ENCODE measurements at regions not wholly inside any gene's neighbourhood (a gene's known extent, or its start where the extent isn't known, plus 50 kb on each side); places are given as distances from the start of the nearest gene placed in this dataset.

DNA sequence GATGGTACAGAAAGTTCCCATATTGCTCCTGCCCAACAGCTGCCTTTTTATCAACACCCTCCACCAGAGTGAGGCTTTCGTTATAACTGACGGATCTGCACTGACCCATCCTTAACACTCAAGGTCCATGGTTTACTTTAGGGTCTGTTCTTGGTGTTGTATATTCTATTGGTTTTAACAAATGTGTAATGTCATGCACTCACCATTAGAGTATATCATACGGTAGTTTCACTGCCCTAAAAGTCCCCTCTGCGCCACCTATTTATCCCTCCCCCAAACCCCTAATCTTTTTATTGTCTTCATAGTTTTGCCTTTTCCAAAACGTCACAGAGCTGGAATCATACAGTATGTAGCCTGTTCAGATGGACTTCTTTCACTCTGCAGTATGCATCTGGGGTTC is 102.8 kb upstream of the TNS3 start (continued):
- TF ChIP-seq, protein P1, sequence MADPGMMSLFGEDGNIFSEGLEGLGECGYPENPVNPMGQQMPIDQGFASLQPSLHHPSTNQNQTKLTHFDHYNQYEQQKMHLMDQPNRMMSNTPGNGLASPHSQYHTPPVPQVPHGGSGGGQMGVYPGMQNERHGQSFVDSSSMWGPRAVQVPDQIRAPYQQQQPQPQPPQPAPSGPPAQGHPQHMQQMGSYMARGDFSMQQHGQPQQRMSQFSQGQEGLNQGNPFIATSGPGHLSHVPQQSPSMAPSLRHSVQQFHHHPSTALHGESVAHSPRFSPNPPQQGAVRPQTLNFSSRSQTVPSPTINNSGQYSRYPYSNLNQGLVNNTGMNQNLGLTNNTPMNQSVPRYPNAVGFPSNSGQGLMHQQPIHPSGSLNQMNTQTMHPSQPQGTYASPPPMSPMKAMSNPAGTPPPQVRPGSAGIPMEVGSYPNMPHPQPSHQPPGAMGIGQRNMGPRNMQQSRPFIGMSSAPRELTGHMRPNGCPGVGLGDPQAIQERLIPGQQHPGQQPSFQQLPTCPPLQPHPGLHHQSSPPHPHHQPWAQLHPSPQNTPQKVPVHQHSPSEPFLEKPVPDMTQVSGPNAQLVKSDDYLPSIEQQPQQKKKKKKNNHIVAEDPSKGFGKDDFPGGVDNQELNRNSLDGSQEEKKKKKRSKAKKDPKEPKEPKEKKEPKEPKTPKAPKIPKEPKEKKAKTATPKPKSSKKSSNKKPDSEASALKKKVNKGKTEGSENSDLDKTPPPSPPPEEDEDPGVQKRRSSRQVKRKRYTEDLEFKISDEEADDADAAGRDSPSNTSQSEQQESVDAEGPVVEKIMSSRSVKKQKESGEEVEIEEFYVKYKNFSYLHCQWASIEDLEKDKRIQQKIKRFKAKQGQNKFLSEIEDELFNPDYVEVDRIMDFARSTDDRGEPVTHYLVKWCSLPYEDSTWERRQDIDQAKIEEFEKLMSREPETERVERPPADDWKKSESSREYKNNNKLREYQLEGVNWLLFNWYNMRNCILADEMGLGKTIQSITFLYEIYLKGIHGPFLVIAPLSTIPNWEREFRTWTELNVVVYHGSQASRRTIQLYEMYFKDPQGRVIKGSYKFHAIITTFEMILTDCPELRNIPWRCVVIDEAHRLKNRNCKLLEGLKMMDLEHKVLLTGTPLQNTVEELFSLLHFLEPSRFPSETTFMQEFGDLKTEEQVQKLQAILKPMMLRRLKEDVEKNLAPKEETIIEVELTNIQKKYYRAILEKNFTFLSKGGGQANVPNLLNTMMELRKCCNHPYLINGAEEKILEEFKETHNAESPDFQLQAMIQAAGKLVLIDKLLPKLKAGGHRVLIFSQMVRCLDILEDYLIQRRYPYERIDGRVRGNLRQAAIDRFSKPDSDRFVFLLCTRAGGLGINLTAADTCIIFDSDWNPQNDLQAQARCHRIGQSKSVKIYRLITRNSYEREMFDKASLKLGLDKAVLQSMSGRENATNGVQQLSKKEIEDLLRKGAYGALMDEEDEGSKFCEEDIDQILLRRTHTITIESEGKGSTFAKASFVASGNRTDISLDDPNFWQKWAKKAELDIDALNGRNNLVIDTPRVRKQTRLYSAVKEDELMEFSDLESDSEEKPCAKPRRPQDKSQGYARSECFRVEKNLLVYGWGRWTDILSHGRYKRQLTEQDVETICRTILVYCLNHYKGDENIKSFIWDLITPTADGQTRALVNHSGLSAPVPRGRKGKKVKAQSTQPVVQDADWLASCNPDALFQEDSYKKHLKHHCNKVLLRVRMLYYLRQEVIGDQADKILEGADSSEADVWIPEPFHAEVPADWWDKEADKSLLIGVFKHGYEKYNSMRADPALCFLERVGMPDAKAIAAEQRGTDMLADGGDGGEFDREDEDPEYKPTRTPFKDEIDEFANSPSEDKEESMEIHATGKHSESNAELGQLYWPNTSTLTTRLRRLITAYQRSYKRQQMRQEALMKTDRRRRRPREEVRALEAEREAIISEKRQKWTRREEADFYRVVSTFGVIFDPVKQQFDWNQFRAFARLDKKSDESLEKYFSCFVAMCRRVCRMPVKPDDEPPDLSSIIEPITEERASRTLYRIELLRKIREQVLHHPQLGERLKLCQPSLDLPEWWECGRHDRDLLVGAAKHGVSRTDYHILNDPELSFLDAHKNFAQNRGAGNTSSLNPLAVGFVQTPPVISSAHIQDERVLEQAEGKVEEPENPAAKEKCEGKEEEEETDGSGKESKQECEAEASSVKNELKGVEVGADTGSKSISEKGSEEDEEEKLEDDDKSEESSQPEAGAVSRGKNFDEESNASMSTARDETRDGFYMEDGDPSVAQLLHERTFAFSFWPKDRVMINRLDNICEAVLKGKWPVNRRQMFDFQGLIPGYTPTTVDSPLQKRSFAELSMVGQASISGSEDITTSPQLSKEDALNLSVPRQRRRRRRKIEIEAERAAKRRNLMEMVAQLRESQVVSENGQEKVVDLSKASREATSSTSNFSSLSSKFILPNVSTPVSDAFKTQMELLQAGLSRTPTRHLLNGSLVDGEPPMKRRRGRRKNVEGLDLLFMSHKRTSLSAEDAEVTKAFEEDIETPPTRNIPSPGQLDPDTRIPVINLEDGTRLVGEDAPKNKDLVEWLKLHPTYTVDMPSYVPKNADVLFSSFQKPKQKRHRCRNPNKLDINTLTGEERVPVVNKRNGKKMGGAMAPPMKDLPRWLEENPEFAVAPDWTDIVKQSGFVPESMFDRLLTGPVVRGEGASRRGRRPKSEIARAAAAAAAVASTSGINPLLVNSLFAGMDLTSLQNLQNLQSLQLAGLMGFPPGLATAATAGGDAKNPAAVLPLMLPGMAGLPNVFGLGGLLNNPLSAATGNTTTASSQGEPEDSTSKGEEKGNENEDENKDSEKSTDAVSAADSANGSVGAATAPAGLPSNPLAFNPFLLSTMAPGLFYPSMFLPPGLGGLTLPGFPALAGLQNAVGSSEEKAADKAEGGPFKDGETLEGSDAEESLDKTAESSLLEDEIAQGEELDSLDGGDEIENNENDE (IDR thresholded peaks at IDR 0.05; ENCODE audit: insufficient replicate concordance, low read length), result no peak
- TF ChIP-seq SRF (IDR thresholded peaks at IDR 0.05; ENCODE audit: low read depth, low read length) (no peak), EGR1 (IDR thresholded peaks at IDR 0.05; ENCODE audit: borderline replicate concordance, low read depth, low read length) (no peak), SIN3A (conservative IDR thresholded peaks at IDR 0.05 in 1 of 2, IDR thresholded peaks at IDR 0.05 in 1 of 2; ENCODE audit: low read depth in 1 of 2, low read length in 2 of 2) (no peak)
